HG02642 (cell line): ENCODE measurements at regions not wholly inside any gene's neighbourhood (a gene's known extent, or its start where the extent isn't known, plus 50 kb on each side); places are given as distances from the start of the nearest gene placed in this dataset.

Experiments used
- ATAC-seq: cut with Tn5 transposase; IDR thresholded peaks from one replicate; pipeline ENCODE4 v1.9.1; 2021; ENCODE audit warnings: mild to moderate bottlenecking; ENCODE audit not compliant: unreplicated experiment, poor library complexity

- ATAC-seq: no peak
Measured at GRCh38 chr1:5720045-5720444, 272.2 kb downstream of the NPHP4 start.

- ATAC-seq: no peak
Measured at GRCh38 chr1:5718831-5719632, 273.2 kb downstream of the NPHP4 start.

GRCh38 chr1:5717031-5717682 is 275.1 kb downstream of the NPHP4 start:
- ATAC-seq: no peak

GRCh38 chr1:5716126-5716525 is 276.1 kb downstream of the NPHP4 start:
- ATAC-seq: no peak

GRCh38 chr1:5713101-5714010 is 278.9 kb downstream of the NPHP4 start:
- ATAC-seq: no peak

- no peak for ATAC-seq
Measured at GRCh38 chr1:5711956-5712645, 280.1 kb downstream of the NPHP4 start.

- ATAC-seq: no peak
Measured at GRCh38 chr1:5711079-5711478, 281.1 kb downstream of the NPHP4 start.

GRCh38 chr1:5709976-5710375 is 282.2 kb downstream of the NPHP4 start:
- no peak for ATAC-seq

- ATAC-seq: no peak
Measured at GRCh38 chr1:5709461-5709975, 282.7 kb downstream of the NPHP4 start.

- ATAC-seq: no peak
Measured at GRCh38 chr1:5708346-5709245, 283.6 kb downstream of the NPHP4 start.

- ATAC-seq: no peak
Measured at GRCh38 chr1:5707566-5708345, 284.5 kb downstream of the NPHP4 start.

GRCh38 chr1:5706239-5706638 is 286.0 kb downstream of the NPHP4 start:
- ATAC-seq: no peak

- ATAC-seq: no peak
Measured at GRCh38 chr1:5705751-5706150, 286.5 kb downstream of the NPHP4 start.

- ATAC-seq: no peak
Measured at GRCh38 chr1:5704561-5705514, 287.4 kb downstream of the NPHP4 start.

GRCh38 chr1:5701642-5702041 is 290.6 kb downstream of the NPHP4 start:
- no peak for ATAC-seq

GRCh38 chr1:5693568-5693967 is 298.7 kb downstream of the NPHP4 start:
- ATAC-seq: no peak

GRCh38 chr1:5692664-5693063 is 299.6 kb downstream of the NPHP4 start:
- ATAC-seq: no peak
